ENCODE measurements at regions not wholly inside any gene's neighbourhood (a gene's known extent, or its start where the extent isn't known, plus 50 kb on each side); places are given as distances from the start of the nearest gene placed in this dataset.

DNA sequence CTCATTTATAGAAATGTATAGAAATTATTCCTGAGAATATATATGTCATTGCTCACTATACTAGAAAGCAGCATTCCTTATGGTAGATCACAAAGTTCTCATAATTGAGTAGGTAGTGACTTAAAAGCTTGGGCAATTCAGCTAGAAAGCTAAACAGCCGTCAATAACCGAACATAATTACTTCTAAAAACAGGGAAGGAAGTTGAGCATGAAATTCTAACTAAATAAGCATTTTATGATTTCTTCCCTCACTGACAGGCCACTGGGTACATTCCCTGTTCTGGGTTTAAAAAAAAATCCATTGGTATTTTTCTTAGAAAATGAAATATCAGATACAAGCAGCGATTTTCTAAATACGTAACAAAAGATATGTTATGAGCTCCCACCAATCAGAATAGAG lies 91.1 kb upstream of the DAB2 start:
- DNase-seq (ENCODE audit: low read depth in 2 of 2) = no peak

DNA sequence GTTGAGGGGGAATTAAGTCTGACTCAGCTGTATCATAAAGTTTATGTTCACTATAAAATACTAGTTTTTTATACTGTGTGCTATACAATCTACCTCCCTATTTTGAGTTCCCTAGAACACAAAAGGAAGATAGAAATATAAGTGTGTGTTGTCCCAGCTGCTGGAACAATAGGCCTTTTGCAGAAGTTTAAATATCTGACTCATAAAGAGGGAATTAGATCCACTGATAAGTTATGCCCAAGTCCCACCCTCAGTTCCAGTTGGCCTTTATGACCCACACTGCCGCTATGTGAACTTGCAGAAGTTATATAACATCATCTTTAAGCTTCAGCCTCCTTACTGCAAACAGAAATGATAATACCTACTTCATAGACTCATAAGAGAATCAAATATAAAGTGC lies 88.5 kb upstream of the DAB2 start:
- no peak for DNase-seq (ENCODE audit: low read depth in 2 of 2)

DNA sequence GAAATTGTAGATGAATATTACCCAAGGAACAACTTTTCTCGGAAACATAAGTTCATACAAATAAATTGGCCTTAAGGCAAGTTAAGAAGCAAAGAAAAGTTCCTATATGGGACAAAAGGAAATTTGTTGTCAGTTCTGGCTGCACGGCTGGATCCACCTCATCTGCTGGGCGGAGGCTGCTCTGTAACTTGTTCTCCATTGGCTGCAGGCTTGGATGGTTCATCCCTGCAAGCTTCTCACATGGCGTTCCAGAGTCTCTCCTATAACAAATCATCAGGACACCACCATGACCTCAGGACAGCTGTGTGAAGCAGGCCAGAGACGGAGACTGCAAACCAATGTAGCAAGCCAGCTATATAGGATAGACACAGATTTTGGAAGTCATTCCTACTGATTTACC lies 81.4 kb upstream of the DAB2 start:
- DNase-seq (ENCODE audit: low read depth in 2 of 2) = no peak

DNA sequence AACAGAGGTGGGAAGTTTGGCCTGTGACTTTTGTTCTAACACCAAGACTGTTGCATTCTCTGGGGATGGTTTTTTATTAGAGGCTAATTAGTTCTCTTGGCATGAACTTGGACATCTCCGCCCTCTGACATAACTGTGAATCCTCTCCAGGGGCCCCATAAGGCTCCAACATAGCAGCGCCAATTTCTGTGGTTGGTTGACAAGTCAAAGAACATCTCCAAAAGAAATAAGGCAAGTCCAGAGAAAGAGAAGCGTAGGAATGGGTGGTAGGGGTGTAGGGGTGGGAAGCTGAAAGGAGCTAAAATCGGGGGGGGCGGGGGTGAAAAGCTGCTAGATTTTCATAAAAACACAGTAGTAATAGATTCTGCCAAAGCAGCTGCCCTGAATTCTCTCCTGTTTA lies 81.0 kb upstream of the DAB2 start:
- DNase-seq (ENCODE audit: low read depth in 2 of 2) = no peak

DNA sequence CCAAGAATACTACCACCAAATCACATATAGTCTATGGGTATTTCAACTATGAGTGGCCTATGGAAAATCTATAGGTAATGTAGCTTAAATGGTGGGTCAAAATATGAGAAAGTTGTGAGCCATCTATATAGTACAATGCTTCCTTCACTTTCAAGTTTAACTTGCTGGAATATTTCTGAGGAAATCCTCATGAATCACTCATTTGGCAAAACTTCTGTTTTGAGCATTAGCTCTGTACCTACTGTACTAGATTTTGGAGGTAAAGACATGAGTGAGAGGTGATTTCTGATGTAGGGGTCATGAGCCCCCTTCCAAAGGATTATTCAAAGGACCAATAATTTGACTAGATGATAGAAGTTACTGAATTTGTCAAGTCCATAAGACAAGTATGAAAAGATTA lies 80.6 kb upstream of the DAB2 start:
- DNase-seq (ENCODE audit: low read depth in 2 of 2) = no peak

DNA sequence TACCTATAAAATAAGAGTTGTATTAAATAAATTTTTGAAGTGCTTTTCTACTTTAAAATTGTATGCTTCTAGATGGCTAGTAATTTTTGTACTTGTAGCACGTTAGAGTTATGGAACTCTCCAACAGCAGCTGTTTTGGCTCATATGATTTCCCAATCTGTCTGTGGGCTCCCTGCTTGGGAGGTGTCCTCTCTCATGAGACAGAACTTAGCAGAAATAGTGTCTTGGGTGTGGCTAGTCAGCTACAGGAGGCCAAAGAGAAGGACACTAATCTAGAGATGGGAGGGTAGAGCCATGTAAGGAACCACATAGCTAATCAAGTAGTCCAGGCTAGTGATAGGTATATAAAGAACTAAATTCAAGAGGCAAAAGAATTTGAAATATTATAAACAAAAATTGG lies 78.4 kb upstream of the DAB2 start:
- DNase-seq (ENCODE audit: low read depth in 2 of 2) = no peak

DNA sequence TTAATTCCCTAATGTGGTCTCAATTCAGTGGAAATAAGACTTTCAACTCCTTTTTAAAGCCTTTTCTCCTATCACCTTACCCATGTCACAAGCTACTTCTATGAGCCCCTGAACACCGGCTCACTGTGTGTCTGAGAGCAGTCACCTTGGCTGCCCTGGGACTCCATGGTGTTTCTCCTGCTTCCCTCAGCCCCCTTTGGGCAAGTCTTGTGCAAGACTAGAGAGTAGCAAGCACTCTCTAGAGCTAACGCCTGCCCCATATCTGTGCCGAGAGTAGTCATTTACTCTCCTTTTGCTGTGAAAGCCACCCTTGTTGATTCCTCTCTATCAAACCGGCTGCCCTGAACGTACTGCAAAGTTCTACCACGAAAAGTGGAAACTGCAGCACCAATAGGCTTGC lies 77.9 kb upstream of the DAB2 start:
- DNase-seq (ENCODE audit: low read depth in 2 of 2) = no peak

DNA sequence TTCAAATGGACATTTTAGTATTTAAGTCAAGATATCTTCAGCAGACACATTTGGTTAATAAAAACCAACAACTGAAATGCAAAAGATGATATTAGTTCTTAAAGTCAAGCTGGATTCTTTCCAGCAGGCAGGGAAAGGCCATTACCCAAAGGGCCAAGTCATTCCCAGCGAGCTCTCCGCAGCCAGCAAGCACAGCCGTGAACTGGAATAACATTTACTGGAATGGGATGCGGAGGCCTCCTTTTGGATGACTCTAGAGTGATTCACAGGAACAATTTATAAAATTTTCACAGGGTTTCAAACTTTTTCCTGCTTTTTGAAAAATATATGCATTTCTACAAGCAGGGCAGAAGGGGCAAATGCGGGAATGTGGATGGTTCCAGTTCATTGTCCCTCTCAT lies 76.6 kb upstream of the DAB2 start:
- no peak for DNase-seq (ENCODE audit: low read depth in 2 of 2)

DNA sequence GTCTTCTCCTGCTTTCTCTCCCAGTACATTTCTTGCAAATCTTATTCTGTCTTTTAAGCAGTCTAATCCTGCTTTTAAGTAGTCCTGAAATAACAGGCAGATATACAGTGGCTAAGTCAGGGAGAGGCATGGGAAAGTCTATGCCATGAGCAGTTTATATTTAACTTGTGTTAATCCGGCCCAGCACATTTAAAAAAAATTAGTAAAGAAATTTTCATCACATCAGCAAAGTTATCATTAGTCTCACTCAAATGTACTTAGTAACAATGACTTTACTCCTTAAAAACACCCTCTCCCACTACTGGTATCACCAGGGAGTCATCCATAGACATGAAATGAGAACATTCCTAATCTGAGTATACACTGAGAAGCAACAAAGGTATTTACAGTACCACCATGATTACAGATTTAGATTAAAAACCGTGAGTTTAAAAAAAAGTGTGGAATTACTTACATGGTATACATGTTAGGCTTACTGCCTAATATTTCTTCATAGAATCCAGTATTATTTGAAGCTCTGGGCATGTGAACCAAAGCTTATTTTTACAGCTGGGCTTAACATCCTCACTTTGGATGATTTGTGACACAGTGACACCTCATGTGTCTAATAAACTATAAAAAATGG lies 75.9 kb upstream of the DAB2 start:
- no peak for DNase-seq (ENCODE audit: low read depth in 2 of 2)

DNA sequence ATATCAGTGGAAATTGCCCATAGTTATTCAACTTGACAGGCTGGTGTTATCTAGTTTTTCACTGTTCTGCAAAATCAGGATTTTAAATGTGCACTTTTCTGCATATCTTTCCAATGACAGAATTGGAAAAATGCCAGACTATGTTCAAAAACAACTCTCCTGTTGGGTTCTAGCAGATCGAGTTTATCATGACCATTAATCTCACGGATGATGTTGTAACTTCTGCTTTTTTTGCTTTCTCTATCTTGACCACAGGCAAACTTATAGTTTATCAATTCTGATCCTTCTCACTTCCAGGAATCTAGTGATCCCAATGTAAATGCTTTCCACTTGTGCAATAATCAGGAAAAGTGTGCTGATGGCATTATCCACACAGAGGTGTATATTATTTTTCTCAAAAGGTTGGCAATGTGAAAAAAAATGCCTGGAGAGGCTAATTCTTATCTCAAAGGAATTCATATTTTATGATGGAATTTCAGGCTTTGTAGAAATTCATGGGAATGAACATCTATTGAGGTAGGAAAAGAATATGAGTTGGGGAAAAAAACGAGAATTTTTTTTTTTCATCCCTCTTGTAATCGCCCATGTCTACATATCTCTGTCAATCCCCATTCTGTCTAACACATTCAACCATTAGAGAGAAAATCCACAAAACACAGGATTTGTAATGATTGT lies 73.6 kb upstream of the DAB2 start:
- no peak for DNase-seq (ENCODE audit: low read depth in 2 of 2)

DNA sequence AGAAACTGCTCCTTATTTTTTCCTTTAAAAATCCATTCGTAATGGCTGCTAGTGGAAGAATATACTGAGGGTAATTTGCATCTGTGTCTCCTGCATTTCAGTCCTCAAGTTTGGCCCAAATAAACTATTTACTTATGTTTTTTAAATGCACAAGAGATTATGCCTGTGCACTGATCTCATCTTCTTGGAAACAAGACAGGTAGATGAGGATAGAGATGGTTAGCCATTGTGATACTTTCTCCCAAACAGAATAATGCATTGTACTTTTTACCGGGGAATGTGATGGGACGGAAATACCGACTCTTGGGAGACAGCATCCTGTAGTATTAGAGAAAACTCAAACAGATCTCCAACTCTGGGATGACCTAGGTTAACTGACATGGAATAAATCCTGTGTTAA lies 72.5 kb upstream of the DAB2 start:
- DNase-seq (ENCODE audit: low read depth in 2 of 2) = no peak

DNA sequence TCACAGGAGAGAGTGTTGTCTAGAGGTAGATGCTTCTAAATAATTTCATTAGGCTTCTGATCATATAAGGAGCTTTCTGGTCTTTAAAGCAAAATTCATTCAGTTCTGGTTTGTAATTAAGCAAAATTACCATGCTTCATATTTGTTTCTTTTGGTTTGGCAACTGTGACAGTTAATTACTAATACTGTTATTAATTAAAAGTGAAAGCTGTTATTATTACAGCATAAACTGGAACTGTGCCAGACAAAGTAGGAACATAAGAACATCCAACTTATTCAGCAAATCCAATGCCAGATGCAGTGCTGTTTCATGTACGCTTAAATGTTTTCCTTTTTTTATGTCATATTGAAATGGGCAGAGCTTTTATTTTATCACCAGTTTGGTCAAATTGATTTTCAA lies 70.4 kb upstream of the DAB2 start:
- DNase-seq (ENCODE audit: low read depth in 2 of 2) = no peak

DNA sequence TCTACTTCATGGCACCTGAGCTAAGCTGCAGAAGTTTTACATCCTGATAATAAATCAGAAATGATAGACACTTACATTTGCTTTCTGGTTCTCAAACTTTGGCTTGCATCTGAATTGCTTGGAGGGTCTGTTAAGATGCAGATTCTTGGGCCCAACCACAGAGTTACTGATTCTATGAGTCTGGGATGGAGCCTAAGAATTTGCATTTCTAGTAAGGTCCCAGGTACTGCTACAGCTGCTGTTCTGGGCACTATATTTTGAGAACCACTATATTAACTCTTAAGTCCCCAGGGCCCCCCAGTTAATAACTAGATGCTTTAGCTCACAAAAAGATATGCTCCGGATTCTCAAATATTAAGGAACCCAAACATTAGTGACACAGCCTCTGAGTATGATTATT lies 69.8 kb upstream of the DAB2 start:
- no peak for DNase-seq (ENCODE audit: low read depth in 2 of 2)

DNA sequence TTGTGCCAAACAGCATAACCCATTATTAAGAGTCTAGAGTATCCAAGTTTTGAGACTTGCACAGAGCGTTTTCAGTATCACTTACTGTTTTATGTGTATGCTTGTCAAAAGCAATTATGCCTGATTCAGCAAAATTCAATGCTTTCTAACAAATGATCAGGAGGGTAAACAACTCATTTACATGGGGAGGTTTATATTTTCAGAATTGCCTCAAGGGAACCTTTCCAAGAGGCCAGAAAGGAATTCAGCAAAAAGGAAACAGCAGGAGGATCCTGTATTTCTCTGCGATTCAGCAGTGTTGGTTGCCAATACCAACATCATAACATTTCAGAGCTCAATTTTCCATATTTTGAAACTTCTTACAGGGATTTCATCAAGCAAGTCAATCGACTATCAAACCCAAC lies 69.3 kb upstream of the DAB2 start:
- no peak for DNase-seq (ENCODE audit: low read depth in 2 of 2)

DNA sequence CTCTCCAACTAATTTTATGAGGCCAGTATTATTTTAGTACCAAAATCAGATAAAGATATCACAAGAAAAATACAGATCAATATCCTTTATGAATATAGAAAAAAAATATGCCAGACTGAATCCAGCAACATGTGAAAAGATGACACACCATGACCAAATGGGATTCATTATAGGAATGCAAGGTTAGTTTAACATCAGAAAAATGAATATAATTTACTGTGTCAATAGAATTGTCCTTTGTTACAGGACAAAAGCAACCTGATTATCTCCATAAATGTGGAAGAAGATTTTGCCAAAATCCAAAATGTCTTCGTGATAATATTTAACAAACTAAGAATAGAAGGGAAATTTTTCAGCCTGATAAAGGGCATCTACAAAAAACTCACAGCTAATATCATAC lies 66.4 kb upstream of the DAB2 start:
- DNase-seq (ENCODE audit: low read depth in 2 of 2) = no peak

DNA sequence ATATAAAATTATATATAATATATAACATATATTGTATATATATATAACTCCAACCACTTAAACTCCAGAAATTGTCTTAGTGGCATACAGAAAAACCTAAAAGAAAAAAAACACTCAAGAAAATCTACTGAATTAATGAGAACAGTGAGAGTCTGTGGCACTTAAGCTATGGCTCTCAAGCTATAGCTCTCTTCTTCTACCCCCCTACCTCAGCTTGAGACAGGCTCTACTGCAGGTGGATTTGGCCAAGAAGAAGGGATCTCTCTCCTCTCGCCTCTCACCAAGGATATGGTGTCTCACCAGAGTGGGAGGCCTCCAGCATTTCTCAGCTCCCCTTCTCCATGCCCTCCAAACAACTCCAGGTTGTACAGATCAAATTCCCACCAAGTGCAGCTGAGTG lies 64.5 kb upstream of the DAB2 start:
- no peak for DNase-seq (ENCODE audit: low read depth in 2 of 2)

DNA sequence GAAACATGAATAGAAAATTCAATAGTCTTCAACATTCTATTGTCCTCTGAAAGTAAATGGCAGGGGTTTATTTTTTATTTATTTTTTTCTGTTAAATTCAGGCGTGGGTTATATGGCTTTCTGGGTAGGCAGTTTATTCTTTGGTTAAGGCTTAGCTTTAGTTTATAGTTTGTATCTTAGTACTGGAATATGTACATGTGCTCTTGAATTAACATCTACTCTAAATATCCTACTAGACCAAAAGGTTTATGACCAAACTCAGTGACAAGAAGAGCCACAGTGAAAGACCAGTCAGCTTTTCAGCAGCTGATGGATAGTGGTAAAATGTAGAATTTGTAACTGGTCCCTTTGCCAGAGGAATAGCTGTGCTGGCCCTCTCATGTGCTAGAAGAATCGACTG lies 62.0 kb upstream of the DAB2 start:
- no peak for DNase-seq (ENCODE audit: low read depth in 2 of 2)

DNA sequence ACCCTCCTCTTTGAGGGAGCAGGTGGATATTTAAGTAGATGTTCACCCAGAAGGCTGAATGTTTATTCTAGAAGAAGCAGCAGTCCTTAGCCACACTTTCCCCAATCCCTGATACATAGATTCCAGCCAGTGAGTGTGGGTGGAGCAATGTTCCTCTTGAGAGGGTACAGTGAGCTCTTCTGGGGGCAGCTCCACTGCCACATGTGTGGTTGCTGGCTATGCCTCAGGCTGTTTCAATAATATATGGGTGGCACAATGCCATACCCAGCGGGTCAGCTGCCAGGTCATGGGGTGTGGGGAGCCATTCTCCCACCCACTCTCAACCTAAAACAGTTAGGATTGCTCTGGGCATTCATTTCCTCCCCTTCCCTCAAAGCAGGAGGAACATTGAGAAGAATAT lies 61.6 kb upstream of the DAB2 start:
- no peak for DNase-seq (ENCODE audit: low read depth in 2 of 2)

DNA sequence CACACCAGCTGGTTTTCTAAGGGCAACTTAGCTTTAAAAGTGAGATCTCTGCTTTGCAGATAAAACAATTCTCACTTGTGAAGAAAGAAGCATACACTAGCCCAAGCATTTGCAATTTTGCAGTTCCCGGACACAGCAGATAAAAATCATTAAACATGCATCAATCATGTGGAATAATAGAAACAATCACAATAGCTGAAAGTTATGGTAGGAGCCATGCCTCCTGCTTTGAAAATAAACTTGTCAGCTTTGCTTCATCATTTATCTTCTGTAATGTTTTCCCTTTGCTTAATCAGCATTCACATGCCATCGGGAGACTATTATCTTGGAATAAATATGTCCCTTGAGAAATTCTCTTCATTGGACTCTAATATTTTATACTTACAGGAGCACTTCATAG lies 60.3 kb upstream of the DAB2 start:
- DNase-seq (ENCODE audit: low read depth in 2 of 2) = no peak

DNA sequence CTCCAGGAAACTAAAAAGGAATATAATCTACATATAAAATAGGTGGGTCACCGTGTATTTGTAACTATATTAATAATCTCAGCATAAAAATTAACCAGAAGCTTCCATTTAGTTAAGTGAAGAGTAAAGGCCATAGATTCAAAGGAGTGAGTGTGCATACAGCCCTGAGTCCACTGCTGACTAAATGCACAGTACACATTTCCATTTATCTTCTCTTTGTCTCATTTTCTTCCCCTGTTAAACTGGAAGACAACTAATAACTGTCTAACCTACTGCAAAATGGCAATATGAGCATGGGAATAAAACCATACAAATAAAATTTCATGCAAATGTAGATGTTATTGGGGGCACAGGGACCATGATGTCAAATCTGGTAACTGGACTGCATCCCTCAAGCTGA lies 59.9 kb upstream of the DAB2 start:
- DNase-seq (ENCODE audit: low read depth in 2 of 2) = no peak

DNA sequence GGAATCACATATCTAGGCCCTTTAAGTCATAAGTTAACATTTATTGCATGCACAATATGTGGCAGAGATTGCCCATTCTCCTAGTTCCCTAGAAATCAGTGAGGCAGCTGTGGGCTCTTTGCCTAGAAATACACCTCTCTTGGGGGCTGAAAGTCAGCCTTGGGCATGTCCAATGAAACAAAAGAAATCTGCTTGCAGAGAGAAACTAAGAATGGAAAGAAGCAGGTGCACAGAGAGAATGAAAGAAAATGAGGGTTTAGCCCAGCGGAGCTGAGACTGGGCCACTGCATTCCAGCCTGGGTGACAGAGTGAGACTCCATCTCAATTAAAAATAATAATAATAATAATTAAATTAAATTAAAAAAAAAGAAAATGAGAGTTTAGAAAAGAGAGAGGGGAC lies 57.3 kb upstream of the DAB2 start:
- DNase-seq (ENCODE audit: low read depth in 2 of 2) = no peak

DNA sequence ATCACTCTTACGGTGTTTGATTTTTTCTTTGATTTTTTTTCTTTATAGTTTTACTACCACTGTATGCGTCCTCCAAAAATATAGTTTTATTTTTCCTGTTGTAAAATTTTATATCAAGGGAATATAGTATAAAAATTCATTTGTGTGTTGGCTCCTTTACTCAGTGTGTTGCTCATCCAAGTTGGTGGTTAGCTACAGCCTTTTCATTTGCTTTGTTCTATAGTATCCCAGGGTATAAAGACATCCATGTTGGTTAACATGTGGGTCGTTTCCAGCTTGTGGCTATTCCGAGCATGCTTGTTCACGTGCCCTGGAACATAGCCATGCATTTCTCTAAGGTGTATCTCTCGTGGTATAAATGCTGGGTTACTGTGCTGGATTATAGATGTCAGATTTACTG lies 54.8 kb upstream of the DAB2 start:
- DNase-seq (ENCODE audit: low read depth in 2 of 2) = no peak

DNA sequence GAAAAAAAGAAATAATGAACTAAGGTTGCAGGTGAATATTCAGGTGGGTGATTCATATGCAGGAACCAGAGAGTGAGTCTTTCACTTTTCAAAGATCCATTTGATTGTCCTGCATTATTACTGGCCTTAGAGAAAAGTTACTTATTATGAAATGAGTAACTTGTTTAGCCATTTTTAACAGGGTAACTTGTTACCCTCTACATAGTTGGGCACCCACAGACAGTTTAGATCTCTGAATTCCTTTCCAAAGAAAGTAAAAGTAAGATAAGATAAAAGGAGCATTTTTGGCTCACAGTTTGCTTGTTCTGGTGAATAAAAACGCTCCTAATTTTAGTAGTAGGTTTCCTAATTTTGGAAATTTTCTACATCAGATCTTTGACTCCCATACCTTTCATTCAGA lies 54.1 kb upstream of the DAB2 start:
- DNase-seq (ENCODE audit: low read depth in 2 of 2) = no peak

DNA sequence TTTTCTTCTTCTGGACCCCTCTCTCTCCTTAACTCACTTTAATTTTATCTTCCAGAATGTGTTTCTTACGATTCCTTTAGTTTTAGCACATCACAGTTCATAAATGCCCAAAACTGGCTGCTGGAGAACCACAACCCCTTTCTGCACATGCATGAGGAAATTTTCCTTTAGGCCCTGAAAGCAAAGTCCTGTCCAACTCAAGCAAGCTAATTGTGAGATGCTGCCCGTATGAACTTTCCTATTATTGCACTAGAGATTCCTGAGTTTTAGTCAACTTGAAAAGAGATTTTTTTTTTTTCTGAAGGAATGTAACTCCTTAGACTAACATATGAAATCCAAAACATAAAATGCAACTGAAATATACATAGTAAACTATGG lies 52.1 kb upstream of the DAB2 start:
- DNase-seq (ENCODE audit: low read depth in 2 of 2) = no peak

Data from stimulated activated CD8-positive, alpha-beta memory T cell treated with anti-CD3 and anti-CD28 coated beads, Interleukin-7, amount 100 ng/mL, for 1 hour (primary cell).